ENCODE measurements at regions not wholly inside any gene's neighbourhood (a gene's known extent, or its start where the extent isn't known, plus 50 kb on each side); places are given as distances from the start of the nearest gene placed in this dataset.

GRCh38 chr14:65267856-65268255 is 144.7 kb upstream of the FUT8 start (continued):
- TF ChIP-seq IRF3 (IDR thresholded peaks at IDR 0.05; ENCODE audit: low read depth, low read length): no peak
- TF ChIP-seq GATA2 (CRISPR knock-in tag; IDR thresholded peaks at IDR 0.05): no peak
- TF ChIP-seq RXRA (IDR thresholded peaks at IDR 0.05; ENCODE audit: borderline replicate concordance, low read depth): no peak

- Histone ChIP-seq H3K27me3 (ENCODE audit: insufficient read depth) (no peaks in the 10 kb centered on the region), H3K27ac (ENCODE audit: low read depth in 2 of 2, low read length in 1 of 2) (no peak overlapping the region), H3K4me3 (ENCODE audit: low read depth in 2 of 2, low read length in 1 of 2) (no peak overlapping the region), H2AFZ (ENCODE audit: low read depth) (no peak overlapping the region), H3K36me3 (replicated peaks in 1 of 2; ENCODE audit: control insufficient read depth in 1 of 2, insufficient read depth in 2 of 2, low read length in 1 of 2) (no peaks in the 10 kb centered on the region), H4K20me1 (ENCODE audit: insufficient read depth) (no peaks in the 10 kb centered on the region), H3K9ac (no peak overlapping the region), H3K9me2 (no peaks in the 10 kb centered on the region), H3F3A (replicated peaks; ENCODE audit: insufficient read depth) (peaks cover 3% of the 10 kb centered on the region), H3K4me1 (ENCODE audit: control insufficient read depth in 1 of 2, insufficient read depth in 2 of 2, low read depth in 1 of 2, low read length in 1 of 2) (no peaks in the 10 kb centered on the region), H3K9me3 (no peaks in the 10 kb centered on the region), H3K79me2 (ENCODE audit: insufficient read depth) (no peaks in the 10 kb centered on the region), H3K4me2 (no peak overlapping the region)
- no peak for DNase-seq
- TF ChIP-seq JUND (IDR thresholded peaks at IDR 0.05) (no peak), CHD2 (IDR thresholded peaks at IDR 0.05; ENCODE audit: low read length, partially characterized antibody) (no peak), RFX5 (IDR thresholded peaks at IDR 0.05; ENCODE audit: low read length) (no peak), MEF2A (IDR thresholded peaks at IDR 0.05; ENCODE audit: borderline replicate concordance, low read depth) (no peak), FOSL2 (IDR thresholded peaks at IDR 0.05; ENCODE audit: borderline replicate concordance, low read depth) (no peak), EP300 (IDR thresholded peaks at IDR 0.05; ENCODE audit: borderline replicate concordance in 1 of 2, low read depth in 1 of 2, low read length in 1 of 2) (no peak)
- POLR2A ChIA-PET: no interaction called here
- CTCF ChIA-PET: no interaction called here
- WGBS (ENCODE audit: low lambda C conversion rate): 87% methylated on average over 5 of the region's 5 CpGs
Measured at GRCh38 chr14:65268594-65268993, 143.9 kb upstream of the FUT8 start.

- Histone ChIP-seq H3K4me1 (ENCODE audit: control insufficient read depth in 1 of 2, insufficient read depth in 2 of 2, low read depth in 1 of 2, low read length in 1 of 2) (no peaks in the 10 kb centered on the region), H3K36me3 (replicated peaks in 1 of 2; ENCODE audit: control insufficient read depth in 1 of 2, insufficient read depth in 2 of 2, low read length in 1 of 2) (no peaks in the 10 kb centered on the region), H2AFZ (ENCODE audit: low read depth) (no peak overlapping the region), H3K9me2 (no peaks in the 10 kb centered on the region), H3K4me2 (no peak overlapping the region), H3F3A (replicated peaks; ENCODE audit: insufficient read depth) (no peaks in the 10 kb centered on the region), H3K4me3 (ENCODE audit: low read depth in 2 of 2, low read length in 1 of 2) (no peak overlapping the region), H3K27ac (ENCODE audit: low read depth in 2 of 2, low read length in 1 of 2) (no peak overlapping the region), H3K9ac (no peak overlapping the region), H3K27me3 (ENCODE audit: insufficient read depth) (no peaks in the 10 kb centered on the region), H3K9me3 (no peaks in the 10 kb centered on the region), H3K79me2 (ENCODE audit: insufficient read depth) (no peaks in the 10 kb centered on the region), H4K20me1 (ENCODE audit: insufficient read depth) (no peaks in the 10 kb centered on the region)
- POLR2A ChIA-PET: no interaction called here
- TF ChIP-seq TCF12 (IDR thresholded peaks at IDR 0.05): no peak
- no peak for TF ChIP-seq YY1 (IDR thresholded peaks at IDR 0.05; ENCODE audit: low read depth)
- TF ChIP-seq POLR2AphosphoS5 (IDR thresholded peaks at IDR 0.05; ENCODE audit: low read depth, low read length): no peak
- TF ChIP-seq RFX5 (IDR thresholded peaks at IDR 0.05; ENCODE audit: low read length): no peak
- no peak for TF ChIP-seq JUND (IDR thresholded peaks at IDR 0.05)
- WGBS (ENCODE audit: low lambda C conversion rate): 62% methylated on average over 1 of the region's 1 CpG
- CTCF ChIA-PET: no interaction called here
- no peak for DNase-seq
Measured at GRCh38 chr14:65269732-65270131, 142.8 kb upstream of the FUT8 start.

All from SK-N-SH (cell line).